ENCODE measurements at regions not wholly inside any gene's neighbourhood (a gene's known extent, or its start where the extent isn't known, plus 50 kb on each side); places are given as distances from the start of the nearest gene placed in this dataset.

- no peak overlapping the region for H3K4me3 ChIP-seq (ENCODE audit: low read depth, low read length)
- TF ChIP-seq CTCF (IDR thresholded peaks at IDR 0.05; ENCODE audit: low read depth, low read length), result no peak
Observed at GRCh38 chr5:82419559-82420332, 141.6 kb upstream of the RPS23 start.

- H3K4me3 ChIP-seq (ENCODE audit: low read depth, low read length), result no peak overlapping the region
- TF ChIP-seq CTCF (IDR thresholded peaks at IDR 0.05; ENCODE audit: low read depth, low read length), result no peak
Observed at GRCh38 chr5:82418608-82418950, 140.4 kb upstream of the RPS23 start.

- no peak overlapping the region for H3K4me3 ChIP-seq (ENCODE audit: low read depth, low read length)
- TF ChIP-seq CTCF (IDR thresholded peaks at IDR 0.05; ENCODE audit: low read depth, low read length), result no peak
Observed at GRCh38 chr5:82417776-82418607, 139.8 kb upstream of the RPS23 start.

- TF ChIP-seq CTCF (IDR thresholded peaks at IDR 0.05; ENCODE audit: low read depth, low read length), result no peak
- no peak overlapping the region for H3K4me3 ChIP-seq (ENCODE audit: low read depth, low read length)
Observed at GRCh38 chr5:82416512-82416911, 138.4 kb upstream of the RPS23 start.

GRCh38 chr5:82414041-82414388 is 135.9 kb upstream of the RPS23 start:
- TF ChIP-seq CTCF (IDR thresholded peaks at IDR 0.05; ENCODE audit: low read depth, low read length), result no peak
- no peak overlapping the region for H3K4me3 ChIP-seq (ENCODE audit: low read depth, low read length)

- H3K4me3 ChIP-seq (ENCODE audit: low read depth, low read length), result no peak overlapping the region
- no peak for TF ChIP-seq CTCF (IDR thresholded peaks at IDR 0.05; ENCODE audit: low read depth, low read length)
Observed at GRCh38 chr5:82413302-82414040, 135.3 kb upstream of the RPS23 start.
